Astrocyte of the spinal cord (primary cell): ENCODE measurements at regions not wholly inside any gene's neighbourhood (a gene's known extent, or its start where the extent isn't known, plus 50 kb on each side); places are given as distances from the start of the nearest gene placed in this dataset.
A peak's percentile ranks its signal among the peaks of the same experiment; 100 is the strongest.
"Not testable (repeated sequence)": the region's sequence is repeated elsewhere in the genome, so short reads cannot be mapped to it uniquely, and the experiment has no call there.

Experiments
- DNase-seq: peaks from one replicate; pipeline ENCODE4 v3.0.0; 2011; ENCODE audit warnings: low read depth, low spot score
- H3K4me3 ChIP-seq: 2 replicates; pipeline ENCODE4 v1.5.1; 2011; ENCODE audit warnings: low read depth, mild to moderate bottlenecking, low read length, moderate library complexity
- in situ Hi-C: cut with HindIII; loops from 2 replicates; pipeline ENCODE4 v1.10.0; 2017; ENCODE audit warnings: low sequenced_read_pairs
- TF ChIP-seq, protein P1 (sequence below): IDR thresholded peaks from 2 replicates; pipeline ENCODE4 v1.5.1; 2012; ENCODE audit warnings: low read depth, mild to moderate bottlenecking, low read length, inconsistent platforms

DNA sequence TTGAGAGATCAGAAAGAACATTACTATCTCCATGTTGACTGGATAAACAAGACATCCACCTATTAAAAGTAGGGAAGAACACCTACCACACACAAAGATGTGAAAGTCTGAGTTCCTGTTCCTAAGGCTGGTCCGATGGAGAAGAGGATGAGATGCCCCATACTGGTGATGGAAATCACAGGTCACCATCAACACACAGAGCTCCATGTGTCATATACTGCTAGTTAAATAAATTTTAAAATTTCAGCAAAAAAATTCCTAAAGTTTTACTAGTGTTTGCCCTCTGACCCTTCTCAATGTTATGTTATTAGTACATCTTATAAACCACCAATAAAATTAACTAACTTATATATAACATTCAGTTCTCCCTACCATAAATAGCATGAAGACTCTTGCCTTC lies 59.1 kb downstream of the KCNA5 start:
- TF ChIP-seq, protein P1, sequence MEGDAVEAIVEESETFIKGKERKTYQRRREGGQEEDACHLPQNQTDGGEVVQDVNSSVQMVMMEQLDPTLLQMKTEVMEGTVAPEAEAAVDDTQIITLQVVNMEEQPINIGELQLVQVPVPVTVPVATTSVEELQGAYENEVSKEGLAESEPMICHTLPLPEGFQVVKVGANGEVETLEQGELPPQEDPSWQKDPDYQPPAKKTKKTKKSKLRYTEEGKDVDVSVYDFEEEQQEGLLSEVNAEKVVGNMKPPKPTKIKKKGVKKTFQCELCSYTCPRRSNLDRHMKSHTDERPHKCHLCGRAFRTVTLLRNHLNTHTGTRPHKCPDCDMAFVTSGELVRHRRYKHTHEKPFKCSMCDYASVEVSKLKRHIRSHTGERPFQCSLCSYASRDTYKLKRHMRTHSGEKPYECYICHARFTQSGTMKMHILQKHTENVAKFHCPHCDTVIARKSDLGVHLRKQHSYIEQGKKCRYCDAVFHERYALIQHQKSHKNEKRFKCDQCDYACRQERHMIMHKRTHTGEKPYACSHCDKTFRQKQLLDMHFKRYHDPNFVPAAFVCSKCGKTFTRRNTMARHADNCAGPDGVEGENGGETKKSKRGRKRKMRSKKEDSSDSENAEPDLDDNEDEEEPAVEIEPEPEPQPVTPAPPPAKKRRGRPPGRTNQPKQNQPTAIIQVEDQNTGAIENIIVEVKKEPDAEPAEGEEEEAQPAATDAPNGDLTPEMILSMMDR, result no peak
- no peak overlapping the region for H3K4me3 ChIP-seq
- DNase-seq, result no peak
- in situ Hi-C loops, result no loop called here

DNA sequence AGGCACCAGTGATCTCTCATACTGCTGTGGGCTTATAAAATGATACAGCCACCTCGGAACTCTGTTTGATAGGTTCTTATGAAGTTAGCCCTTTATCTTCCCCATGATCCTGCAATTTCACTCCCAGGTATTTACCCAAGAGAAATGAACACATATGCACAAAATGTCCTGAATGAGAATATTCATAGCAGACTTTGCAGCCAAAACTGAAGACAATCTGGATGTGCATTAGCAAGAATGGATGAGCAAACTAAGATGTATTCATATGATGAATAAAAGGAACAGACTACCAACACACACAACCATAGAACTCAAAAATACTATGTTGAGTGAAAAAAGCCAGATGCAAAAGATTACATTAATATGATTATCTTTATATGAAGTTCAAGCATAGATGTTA lies 66.7 kb downstream of the KCNA5 start:
- TF ChIP-seq, protein P1, result no peak

DNA sequence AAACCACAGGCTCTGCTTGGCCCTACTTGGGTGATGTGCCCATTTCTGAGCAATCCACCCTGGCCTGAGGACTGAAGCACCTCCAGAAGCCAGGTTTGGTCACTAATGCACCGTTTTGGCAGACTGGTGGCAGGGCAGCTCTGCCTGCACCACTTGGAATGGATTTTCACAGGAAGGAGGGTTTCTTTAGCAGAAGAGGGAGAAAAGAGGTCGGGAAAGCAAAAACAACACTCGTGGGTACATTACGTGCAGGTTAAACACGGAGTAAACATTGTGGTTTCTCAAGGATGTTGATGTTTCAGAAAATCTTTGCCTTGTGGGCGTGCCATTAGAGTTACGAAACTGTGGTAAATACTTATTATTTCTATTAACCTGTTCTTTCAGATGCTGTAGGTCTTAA lies 70.8 kb downstream of the KCNA5 start:
- H3K4me3 ChIP-seq, result no peak overlapping the region
- in situ Hi-C loops, result no loop called here
- TF ChIP-seq, protein P1, result no peak
- DNase-seq, result no peak

More for the DNA sequence above, 66.7 kb downstream of the KCNA5 start:
- in situ Hi-C loops, result no loop called here
- no peak for DNase-seq
- no peak overlapping the region for H3K4me3 ChIP-seq

DNA sequence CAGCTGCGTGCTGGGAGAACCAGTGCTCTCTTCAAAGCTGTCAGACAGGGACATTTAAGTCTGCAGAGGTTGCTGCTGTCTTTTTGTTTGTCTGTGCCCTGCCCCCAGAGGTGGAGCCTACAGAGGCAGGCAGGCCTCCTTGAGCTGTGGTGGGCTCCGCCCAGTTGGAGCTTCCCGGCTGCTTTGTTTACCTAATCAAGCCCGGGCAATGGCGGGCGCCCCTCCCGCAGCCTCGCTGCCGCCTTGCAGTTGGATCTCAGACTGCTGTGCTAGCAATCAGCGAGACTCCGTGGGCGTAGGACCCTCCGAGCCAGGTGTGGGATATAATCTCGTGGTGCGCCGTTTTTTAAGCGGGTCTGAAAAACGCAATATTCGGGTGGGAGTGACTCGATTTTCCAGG lies 78.1 kb downstream of the KCNA5 start:
- DNase-seq, in situ Hi-C loops: not testable (repeated sequence)

DNA sequence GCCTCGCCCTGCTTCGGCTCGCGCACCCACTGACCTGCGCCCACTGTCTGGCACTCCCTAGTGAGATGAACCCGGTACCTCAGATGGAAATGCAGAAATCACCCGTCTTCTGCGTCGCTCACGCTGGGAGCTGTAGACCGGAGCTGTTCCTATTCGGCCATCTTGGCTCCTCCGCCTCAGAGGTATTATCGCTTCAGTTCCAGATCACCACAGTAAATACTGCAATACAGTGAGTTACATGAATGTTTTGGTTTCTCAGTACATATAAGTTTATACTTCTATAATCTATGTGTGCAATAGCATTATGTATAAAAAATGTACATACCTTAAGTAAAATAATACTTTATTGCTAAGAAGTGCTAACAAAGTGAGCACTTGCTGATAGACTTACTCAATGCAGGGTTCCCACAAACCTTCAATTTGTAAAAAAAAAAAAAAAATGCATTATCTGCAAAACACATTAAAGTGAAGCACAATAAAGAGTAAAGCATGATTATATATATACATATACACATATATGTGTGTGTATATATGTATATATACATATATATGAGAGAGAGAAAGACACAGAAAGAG lies 78.7 kb downstream of the KCNA5 start:
- DNase-seq, H3K4me3 ChIP-seq, in situ Hi-C loops: not testable (repeated sequence)

More for the DNA sequence above, 78.1 kb downstream of the KCNA5 start:
- not testable (repeated sequence) for H3K4me3 ChIP-seq

DNA sequence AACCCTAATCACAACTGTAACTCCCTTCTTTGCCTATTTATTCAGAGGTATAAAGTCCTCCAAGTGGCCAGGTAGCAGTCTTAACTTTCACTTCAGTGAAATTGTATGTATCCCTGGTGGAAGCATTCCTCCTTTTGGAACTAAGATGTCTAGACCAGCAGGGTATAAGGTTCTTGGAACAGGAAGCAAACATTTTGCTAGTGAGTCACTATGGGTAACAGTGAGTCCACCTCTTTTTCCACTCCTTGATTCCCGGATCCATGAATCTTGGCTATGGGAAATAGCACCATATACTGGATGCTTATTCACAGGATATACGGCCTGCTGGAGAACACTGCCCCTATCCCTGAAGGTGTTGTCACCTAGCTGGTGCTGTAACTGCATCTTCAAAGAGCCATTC lies 80.2 kb downstream of the KCNA5 start:
- H3K4me3 ChIP-seq, result no peak overlapping the region
- TF ChIP-seq, protein P1, result no peak
- peak; percentile 63 for DNase-seq
- in situ Hi-C loops, result no loop called here

DNA sequence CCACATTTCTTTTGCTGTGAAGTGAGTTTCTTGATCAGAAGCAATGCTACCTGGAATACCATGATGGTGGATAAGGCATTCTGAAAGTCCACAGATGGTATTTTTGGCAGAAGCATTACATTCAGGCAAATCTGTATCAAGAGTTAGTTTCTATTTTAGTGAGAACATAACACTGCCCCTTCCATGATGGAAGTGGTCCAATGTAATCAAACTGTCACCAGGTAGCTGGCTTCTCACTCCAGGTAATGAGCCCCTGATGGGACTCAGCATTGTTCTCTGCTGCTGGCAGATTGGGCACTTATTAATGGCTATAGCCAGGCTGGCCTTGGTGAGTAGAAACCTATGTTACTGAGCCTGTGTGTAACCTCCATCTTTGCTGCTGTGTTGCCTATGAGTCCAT lies 80.7 kb downstream of the KCNA5 start:
- no peak for DNase-seq

More for the DNA sequence above, 80.7 kb downstream of the KCNA5 start:
- in situ Hi-C loops, result no loop called here
- TF ChIP-seq, protein P1, result no peak
- H3K4me3 ChIP-seq, result no peak overlapping the region
